ENCODE measurements at regions not wholly inside any gene's neighbourhood (a gene's known extent, or its start where the extent isn't known, plus 50 kb on each side); places are given as distances from the start of the nearest gene placed in this dataset.

DNA sequence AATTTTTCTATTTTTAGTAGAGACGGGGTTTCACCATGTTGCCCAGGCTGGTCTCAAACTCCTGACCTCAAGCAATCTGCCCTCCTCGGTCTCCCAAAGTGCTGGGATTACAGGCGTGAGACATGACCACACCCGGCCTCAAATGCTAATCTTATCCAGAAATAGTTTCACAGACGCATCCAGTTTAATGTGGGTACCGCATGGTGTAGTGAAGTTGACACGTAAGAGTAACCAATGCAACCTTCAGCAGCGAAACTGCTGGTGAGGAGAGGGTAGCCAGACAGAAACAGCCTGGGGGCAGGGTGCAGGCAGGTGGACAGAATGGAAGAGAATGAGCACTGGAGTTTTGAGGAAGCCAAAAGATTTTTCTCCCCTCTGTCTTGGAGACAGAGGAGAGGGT, 63.5 kb upstream of the FAM180A start:
- H3K9me3 ChIP-seq: no peaks in the 10 kb centered on the region
- no peak overlapping the region for H3K4me3 ChIP-seq
- H3K36me3 ChIP-seq: no peaks in the 10 kb centered on the region
- DNase-seq: no peak
- H3K27ac ChIP-seq: peak overlapping the region in 2 of 4 donors; percentile 37 to 43
- TF ChIP-seq CTCF (IDR thresholded peaks at IDR 0.05): no peak
- TF ChIP-seq POLR2A (IDR thresholded peaks at IDR 0.05): no peak
- H3K27me3 ChIP-seq: no peaks in the 10 kb centered on the region
- no peaks in the 10 kb centered on the region for H3K4me1 ChIP-seq

DNA sequence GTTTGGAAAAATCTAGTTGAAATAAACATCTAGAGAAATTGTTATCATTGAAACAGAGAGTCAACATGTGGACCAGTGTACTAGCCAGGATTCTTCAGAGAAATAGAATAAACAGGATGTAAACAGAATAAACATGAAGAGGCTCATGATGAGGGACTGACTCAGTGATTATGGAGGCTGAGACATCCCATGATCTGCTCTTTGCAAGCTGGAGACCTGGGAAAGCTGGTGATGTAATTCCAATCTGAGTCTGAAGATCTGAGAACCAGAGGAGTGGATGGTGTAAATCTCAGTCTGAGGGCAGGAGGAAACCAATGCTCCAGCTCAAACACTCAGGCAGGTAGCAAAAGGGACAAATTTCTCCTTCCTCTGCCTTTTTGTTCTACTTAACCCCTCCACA, 62.9 kb upstream of the FAM180A start:
- Histone ChIP-seq H3K4me1 (no peaks in the 10 kb centered on the region), H3K4me3 (no peak overlapping the region), H3K27me3 (no peaks in the 10 kb centered on the region), H3K9me3 (no peaks in the 10 kb centered on the region), H3K27ac (peak overlapping the region in 2 of 4 donors; percentile 52 to 61), H3K36me3 (no peaks in the 10 kb centered on the region)
- TF ChIP-seq POLR2A (IDR thresholded peaks at IDR 0.05): no peak
- no peak for TF ChIP-seq CTCF (IDR thresholded peaks at IDR 0.05)
- DNase-seq: no peak

- peak overlapping the region in 2 of 4 donors; percentile 14 to 40 for H3K27ac ChIP-seq
- H3K27me3 ChIP-seq: no peaks in the 10 kb centered on the region
- H3K36me3 ChIP-seq: no peaks in the 10 kb centered on the region
- no peak for DNase-seq
- no peak for TF ChIP-seq CTCF (IDR thresholded peaks at IDR 0.05)
- TF ChIP-seq POLR2A (IDR thresholded peaks at IDR 0.05): no peak
- no peak overlapping the region for H3K4me3 ChIP-seq
- H3K4me1 ChIP-seq: no peaks in the 10 kb centered on the region
- H3K9me3 ChIP-seq: no peaks in the 10 kb centered on the region
Observed at GRCh38 chr7:135808206-135808605, 59.6 kb upstream of the FAM180A start.

DNA sequence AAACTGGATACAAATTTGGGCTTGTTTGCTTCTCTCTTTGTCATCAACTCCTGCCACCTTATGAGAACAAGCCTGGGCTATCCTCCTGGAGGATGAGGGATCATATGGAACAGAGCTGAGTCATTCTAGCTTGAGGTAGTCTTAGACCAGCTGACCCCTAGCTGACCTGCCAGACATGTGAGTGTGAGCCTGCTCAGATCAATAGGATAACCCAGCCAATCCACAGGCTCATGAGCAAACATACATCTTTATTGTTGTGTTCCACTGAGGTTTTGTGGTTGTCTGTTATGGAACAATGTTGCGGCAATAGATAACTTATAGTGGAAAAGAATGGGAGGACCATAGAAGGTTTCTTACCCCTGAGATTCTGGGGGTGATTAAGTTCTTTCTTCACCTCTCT, 54.5 kb upstream of the FAM180A start:
- TF ChIP-seq POLR2A (IDR thresholded peaks at IDR 0.05) (no peak), CTCF (IDR thresholded peaks at IDR 0.05) (no peak)
- no peak overlapping the region for H3K4me3 ChIP-seq
- H3K4me1 ChIP-seq: peaks cover 0 to 5% (median 0%) of the 10 kb centered on the region in 4 donors
- no peak for DNase-seq
- H3K36me3 ChIP-seq: no peaks in the 10 kb centered on the region
- H3K27me3 ChIP-seq: no peaks in the 10 kb centered on the region
- no peaks in the 10 kb centered on the region for H3K9me3 ChIP-seq
- no peak overlapping the region for H3K27ac ChIP-seq

- Histone ChIP-seq H3K27me3 (no peaks in the 10 kb centered on the region), H3K4me3 (no peak overlapping the region), H3K9me3 (no peaks in the 10 kb centered on the region), H3K27ac (no peak overlapping the region), H3K4me1 (peaks cover 0 to 5% (median 0%) of the 10 kb centered on the region in 4 donors), H3K36me3 (no peaks in the 10 kb centered on the region)
- DNase-seq: no peak
- TF ChIP-seq POLR2A (IDR thresholded peaks at IDR 0.05) (no peak), CTCF (IDR thresholded peaks at IDR 0.05) (no peak)
Observed at GRCh38 chr7:135802697-135803096, 54.1 kb upstream of the FAM180A start.

GRCh38 chr7:135801877-135802276, 53.3 kb upstream of the FAM180A start:
- Histone ChIP-seq H3K27me3 (no peaks in the 10 kb centered on the region), H3K4me1 (peaks cover 0 to 5% (median 0%) of the 10 kb centered on the region in 4 donors), H3K36me3 (no peaks in the 10 kb centered on the region), H3K4me3 (no peak overlapping the region), H3K27ac (no peak overlapping the region), H3K9me3 (no peaks in the 10 kb centered on the region)
- TF ChIP-seq CTCF (IDR thresholded peaks at IDR 0.05) (no peak), POLR2A (IDR thresholded peaks at IDR 0.05) (no peak)
- no peak for DNase-seq

Data from Peyer's patch (tissue), 4 donors.